NCI-H1694 (cell line): ENCODE measurements at regions not wholly inside any gene's neighbourhood (a gene's known extent, or its start where the extent isn't known, plus 50 kb on each side); places are given as distances from the start of the nearest gene placed in this dataset.
"Not testable (repeated sequence)": the region's sequence is repeated elsewhere in the genome, so short reads cannot be mapped to it uniquely, and the experiment has no call there.

Source experiments
- DNase-seq: peaks from one replicate; lab custom pipeline; 2025; lab: John Stamatoyannopoulos, UW

DNA sequence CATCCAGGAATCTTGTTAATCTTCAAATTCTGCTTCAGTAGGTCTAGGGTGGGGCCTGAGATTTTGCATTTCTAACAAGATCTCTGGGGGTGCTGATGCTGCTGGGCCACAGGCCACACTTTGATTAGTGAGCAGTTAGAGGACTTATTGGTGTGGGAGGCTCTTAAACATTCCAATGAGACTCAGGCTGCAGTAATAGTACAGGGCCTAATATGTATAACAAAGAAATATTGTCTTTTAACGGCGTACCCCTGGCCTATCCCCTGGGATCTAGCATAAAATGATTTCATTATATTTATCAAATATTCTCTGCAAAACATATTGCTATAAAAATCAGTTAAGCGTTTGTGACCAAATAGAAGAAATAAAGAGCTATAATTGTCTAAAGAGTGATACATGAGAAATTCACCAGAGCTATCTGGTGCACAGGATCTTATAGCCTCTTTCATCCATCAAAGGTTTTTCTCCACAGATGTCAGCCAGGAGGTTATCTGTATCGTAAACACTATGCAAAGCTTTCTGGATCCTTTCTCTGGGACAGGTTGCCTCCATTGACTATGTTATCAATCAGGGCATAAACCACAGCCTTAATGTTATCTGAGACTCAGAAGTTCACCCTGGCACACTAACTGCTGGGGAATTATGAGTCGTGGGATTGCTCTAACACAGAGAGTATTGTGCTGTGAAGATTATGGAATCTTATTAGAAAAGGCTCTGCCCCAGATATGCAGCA, 488.5 kb upstream of the MAP3K7 start:
- DNase-seq = no peak

DNA sequence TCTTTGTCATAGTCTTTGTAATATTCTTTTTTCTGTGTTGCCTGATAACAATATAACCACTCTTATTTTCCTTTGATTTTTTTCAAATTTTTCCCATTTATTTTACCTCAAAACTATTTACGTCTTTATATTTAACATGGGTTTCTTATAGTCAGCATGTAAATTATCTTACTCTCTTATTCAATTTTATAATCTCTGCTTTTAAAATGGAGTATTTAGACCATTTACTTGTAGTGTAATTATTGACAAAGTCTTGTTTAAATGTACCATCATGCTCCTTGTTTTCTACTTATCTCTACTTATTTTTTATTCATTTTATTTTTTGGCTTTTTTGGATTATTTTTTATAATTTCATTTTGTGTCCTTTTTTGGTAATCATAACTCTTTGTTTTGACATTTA, 476.5 kb upstream of the MAP3K7 start:
- DNase-seq = no peak

DNA sequence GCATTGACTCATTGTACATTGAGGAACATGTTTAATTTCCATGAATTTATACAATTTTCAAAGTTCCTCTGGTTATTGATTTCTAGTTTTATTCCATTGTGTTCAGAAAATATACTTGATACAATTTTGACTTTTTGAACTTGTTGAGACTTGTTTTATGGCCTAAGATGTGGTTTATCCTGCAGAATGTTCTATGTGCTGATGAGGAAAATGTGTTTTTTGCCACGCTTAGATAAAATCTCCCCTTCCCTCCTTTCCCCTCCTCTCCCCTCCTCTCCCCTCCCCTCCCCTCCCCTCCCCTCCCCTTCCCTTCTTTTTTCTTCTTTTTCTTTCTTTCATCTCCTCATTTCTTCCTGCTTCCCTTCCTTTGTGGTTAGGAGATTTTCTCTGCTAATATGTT, 470.8 kb upstream of the MAP3K7 start:
- DNase-seq = no peak

DNA sequence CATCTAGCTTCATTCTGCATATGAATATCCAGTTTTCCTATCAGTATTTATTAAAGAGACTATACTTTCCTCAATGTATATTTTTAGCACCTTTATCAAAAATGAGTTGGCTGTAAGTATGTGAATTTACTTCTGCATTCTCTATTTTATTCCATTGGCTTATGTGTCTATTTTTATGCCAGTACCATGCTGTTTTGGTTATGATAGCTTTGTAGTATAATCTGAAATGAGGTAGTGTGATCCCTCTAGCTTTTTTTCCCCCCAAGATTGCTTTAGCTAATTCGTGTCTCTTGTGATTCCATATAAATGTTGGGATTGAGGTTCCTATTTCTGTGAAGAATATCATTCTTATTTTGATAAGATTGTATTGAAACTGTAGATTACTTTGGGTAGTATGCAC, 469.1 kb upstream of the MAP3K7 start:
- DNase-seq = no peak

DNA sequence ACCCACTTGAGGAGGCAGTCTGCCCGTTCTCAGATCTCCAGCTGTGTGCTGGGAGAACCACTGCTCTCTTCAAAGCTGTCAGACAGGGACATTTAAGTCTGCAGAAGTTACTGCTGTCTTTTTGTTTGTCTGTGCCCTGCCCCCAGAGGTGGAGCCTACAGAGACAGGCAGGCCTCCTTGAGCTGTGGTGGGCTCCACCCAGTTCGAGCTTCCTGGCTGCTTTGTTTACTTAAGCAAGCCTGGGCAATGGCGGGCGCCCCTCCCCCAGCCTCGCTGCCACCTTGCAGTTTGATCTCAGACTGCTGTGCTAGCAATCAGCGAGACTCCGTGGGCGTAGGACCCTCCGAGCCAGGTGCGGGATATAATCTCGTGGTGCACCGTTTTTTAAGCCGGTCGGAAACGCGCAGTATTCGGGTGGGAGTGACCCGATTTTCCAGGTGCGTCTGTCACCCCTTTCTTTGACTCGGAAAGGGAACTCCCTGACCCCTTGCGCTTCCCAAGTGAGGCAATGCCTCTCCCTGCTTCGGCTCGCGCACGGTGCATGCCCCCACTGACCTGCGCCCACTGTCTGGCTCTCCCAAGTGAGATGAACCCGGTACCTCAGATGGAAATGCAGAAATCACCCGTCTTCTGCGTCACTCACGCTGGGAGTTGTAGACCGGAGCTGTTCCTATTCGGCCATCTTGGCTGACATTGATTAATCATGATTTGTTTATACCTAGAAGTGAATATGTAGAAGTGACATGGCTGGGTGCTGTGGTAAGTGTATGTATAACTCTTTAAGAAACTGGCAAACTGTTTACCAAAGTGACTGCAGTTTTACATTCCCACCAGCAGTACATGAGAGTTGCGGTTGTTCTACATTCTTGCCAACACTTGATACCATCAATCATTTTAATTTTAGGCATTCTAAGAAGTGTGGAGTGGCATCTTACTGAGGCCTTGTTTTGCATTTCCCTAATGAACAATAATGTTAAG, 465.9 kb upstream of the MAP3K7 start:
- DNase-seq = not testable (repeated sequence)

DNA sequence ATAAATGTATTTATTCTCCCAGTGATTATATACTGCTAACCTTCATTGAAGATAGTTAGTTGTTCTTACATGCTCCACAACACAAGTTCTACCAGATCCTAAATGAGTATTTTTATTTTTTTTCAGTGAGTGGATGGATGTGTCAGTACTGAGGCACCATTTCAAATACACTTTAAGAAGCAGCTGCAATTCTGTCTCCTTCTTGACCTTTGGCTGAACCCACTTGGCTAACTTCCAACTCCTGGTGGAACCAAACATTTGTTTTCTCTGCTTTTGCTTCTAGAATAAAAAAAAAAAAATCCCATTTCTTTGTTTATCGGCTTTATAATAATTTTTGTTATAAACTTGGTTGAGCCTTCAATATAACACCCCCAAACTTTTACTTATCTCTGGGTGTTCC, 458.3 kb upstream of the MAP3K7 start:
- no peak for DNase-seq

DNA sequence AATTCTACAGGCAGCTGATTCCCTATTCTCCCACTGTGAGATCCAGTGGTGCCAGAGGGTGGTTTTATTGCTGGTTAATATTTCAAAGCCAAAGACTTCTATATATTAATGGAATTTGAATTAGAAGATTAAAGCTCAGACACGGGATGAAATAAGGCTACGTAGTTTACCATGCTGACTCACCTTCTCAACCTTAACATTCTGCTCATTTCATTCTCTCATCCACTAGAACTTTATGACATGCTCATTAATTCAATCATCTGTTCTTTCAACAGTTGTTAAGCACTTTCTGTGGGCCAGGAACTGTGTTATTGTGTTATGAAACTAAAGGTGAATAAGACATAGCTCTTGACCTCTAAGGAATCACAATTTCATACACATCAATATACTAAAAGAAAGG, 456.9 kb upstream of the MAP3K7 start:
- no peak for DNase-seq

DNA sequence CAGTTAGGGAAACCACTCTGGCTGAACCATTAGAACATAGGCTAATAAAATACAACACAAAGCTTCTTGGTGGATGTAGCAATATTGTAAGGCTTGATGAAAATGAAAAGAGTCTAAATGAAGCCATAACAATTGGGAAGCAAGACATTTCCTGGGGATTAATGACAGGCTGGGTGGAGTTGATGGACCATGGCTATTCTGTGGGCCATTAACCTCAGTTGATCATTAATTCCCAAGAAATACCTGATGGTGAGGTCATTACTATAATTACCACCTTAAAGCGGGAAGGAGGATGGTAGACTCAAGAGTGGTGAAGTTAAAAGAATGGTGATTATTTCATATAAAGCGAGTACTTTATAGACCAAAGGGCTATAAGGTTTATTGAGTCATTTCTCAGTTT, 455.8 kb upstream of the MAP3K7 start:
- DNase-seq = no peak

DNA sequence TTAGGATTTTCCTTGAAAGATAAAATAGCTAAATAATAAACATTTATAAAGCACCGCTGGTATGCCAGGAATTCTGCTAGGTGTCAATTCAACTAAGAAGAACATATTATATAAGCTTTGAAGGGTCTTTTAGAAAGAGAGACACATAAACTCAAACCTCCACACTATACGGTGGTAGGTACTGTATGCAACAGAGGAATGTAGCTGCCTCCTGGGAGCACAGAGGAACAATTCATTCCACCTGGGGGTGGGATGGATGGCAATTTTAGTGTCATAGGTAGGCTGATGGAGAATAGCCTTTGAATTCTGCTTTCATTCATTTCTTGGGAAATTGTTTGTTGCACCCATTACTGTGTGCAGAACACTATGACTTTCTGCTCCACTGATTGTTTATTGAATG, 447.1 kb upstream of the MAP3K7 start:
- DNase-seq = no peak

DNA sequence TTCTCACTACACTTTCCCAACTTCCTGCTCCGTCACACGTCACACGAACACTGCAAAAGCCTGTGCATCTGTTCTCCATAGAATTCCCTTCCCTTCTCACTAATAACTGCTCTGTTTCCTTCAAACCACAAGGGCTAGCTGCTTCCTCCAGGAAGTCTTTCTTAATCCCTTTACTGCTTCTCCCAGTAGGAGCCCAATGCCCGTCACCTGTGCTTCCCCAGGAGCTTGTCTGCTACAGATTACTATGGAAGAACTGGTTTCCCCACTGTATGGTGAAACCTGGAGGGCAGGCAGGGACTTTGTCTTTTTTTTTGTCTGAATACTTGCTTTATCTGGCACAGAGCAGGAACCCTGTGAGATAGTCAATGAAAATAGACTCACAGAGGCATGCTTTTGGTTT, 444.7 kb upstream of the MAP3K7 start:
- DNase-seq = no peak

DNA sequence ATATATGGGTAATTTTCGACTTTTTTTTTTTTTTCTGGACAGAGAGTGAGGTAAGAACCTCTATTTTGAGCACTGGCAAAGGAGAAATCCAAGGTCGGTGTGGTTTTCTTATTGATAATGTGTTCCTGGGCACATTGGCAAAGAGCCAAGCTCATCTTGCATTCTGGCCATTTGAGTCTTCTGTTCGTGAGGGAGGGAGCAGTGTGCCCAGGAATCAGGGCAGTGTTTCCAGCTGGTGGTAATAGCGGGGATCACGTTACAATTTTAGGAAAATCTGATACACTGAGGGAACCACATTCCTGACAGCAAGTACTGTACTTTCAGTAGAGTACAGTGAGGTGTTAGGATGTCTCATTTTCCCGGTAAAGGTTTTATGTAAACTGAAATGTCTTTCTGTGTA, 442.3 kb upstream of the MAP3K7 start:
- no peak for DNase-seq

DNA sequence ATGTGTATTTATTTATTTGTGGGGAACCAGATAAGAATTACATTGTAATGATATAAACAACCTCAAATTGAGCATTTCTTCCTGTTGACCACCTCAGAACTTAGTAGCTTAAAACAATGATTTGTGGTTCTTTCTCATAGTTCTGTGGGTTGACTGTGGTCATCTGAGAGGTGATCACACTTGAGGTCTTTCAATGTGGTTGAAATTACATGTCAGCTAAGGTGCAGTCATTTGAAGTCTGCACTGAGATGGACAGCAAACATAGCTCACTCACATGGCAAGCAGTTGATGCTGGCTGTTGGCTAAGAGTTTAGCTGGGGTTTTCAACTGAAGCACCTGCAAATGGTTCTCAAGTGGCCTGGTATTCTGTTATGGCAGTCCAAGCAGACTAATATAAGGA, 436.7 kb upstream of the MAP3K7 start:
- DNase-seq = no peak

DNA sequence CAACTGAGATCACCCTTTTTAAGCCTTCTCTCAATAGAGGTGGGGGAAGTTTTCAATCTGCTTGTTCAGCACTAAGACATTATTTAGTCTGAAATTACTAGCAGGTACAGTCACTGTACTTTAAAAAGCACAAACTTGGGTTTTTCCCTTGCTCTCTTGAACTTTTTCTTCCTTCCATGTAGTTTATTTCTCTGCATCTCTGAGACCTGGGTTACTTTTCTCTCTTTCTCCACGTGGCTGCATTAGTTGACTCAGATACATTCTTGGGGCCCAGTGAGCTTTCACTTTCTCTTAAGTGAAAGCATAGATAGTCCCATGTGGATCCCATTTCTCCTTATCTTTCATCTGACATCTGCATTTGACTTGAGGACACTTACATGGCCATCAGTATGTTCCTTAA, 433.9 kb upstream of the MAP3K7 start:
- no peak for DNase-seq

DNA sequence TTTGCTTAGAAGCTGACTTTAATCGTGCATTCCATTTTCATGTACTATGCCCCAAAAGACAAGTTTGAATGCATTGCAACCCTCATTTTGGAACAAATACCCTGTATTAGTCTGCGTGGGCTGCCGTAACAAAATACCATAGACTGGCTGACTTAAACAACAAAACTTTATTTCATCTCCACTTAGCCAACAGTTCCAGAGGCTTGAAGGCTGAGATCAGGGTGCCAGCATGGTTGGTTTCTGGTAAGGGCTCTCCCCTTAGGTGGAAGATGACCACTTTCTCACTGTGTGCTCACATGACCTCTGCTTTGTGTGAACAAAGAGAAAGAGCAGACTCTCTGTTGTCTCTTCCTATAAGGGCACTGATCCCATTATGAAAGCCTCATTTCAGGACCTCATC, 431.7 kb upstream of the MAP3K7 start:
- DNase-seq = no peak

DNA sequence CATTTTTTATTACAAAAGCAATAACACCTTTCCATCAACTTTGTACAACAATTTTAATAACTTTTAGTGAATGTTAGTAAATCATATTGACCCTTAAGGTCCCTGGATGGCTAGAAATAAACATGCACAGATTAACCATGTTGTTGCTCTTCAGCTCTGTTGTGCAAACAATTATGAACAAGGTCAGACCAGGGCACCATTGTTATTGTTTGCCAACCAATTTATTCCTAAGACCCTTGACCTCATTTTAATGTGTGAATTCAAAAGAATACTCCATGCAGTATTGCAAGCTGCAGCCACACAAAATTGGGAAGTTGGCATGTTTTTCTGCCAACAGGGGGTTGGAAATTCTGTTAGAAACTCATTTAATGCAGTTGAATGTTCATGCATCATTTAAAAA, 426.6 kb upstream of the MAP3K7 start:
- no peak for DNase-seq

DNA sequence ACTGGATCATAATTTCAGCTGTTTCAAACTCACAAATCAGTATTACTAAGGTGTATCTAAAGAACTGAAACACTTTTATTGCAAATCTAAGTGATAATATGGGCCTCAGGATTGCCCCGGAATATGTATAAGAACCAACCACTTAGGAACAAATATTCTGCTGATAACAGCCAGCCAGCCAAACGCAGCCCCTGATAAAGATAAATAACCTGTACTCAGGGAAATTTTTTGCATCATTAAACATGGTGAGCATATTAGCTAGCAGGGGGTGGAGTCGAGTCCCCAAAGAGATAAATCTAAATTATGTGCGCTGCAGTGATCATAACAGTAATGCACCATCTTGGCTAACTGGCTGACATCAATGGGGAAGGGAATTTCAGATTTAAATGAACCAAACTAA, 410.2 kb upstream of the MAP3K7 start:
- no peak for DNase-seq

DNA sequence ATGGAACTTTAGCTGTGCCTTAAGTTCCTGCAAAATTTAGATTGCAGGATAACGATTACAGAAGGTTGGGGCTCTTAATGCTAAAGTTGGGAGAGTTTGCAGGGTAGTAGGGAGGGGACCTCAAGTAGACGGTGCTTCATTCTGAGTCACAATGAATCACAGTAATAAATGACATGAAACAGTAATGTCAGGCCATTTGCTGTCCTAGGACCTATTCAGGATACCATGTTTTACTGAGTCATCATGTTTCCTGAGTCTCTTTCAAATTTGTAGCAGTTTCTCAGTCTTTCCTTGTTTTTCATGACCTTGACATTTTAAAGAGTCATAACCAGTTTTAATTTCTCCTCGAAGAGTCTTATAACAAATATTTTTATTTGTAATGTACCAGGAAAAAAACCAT, 406.9 kb upstream of the MAP3K7 start:
- DNase-seq = no peak

DNA sequence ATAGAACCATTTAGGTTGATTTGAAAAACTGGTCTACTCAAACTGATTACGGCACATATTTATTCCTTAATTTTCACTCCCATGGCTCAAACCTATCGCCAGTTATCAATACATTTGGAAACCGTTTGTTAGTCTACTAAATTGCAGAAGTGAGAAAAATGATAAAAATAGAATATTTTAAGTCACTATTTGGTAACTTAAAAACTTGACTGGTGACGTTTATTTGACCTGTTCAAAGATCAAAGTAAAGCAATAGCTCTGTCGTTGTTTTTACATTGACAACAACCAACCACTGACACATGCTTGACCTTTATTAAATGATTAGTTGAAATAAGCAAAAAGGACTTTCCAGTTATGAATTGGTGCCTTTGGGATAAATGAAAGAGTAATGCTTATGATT, 402.9 kb upstream of the MAP3K7 start:
- DNase-seq = no peak

DNA sequence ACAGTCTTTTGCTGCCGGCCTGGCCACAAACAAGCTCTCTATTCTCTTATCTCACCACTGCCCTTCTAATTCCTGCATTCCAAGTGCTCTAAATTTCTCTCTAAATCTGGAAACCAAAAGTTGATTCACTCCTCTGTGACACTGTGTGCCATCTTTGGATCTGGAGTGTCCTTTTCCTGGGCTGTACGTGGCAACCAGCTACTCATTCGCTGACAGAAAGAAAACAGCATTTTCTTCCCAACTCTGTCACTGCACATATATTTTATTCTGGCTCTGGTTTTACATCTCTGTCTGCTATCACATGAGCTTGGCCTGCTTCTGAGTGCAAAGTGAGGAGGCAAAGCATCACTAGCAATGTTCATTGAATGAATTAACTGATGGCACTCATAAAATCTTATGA, 397.2 kb upstream of the MAP3K7 start:
- DNase-seq = no peak

DNA sequence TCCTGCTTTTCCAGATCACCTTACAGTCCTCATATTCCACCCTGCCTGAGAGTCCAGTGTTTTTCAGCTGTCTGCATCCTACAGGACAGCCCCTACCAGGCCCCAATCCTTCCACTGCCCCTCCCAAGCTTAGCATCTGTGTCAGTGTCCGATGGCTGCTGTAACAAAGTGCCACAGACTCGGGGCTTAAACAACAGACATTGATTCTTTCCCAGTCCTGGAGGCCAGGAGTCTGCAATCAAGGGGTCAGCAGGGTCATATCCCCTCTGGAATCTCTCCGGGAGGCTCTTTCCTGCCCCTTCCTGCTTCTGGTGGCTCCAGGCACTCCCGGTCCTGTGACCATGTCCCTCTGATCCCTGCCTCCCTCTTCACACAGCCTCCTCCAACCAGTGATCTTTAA, 396.6 kb upstream of the MAP3K7 start:
- DNase-seq = no peak

DNA sequence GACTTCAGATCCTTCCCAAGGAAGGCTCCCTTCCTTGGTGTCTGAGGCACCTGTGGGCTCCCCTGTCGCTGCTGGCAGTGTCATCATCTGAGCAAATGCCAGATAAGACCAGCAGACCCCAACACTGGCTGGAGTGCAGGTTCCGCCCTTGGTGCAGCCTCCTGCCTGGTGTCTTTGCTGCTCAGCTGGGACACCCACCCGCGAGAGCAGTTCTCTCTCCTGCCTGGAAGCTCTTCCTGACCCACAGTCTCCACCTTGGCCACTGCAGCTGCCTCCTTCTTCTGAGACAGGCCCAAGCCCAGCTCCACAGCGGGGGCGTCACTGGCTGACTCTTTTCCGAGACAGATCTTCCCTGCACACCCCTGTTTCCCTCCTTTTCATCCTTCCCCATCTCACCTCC, 395.7 kb upstream of the MAP3K7 start:
- DNase-seq = no peak

DNA sequence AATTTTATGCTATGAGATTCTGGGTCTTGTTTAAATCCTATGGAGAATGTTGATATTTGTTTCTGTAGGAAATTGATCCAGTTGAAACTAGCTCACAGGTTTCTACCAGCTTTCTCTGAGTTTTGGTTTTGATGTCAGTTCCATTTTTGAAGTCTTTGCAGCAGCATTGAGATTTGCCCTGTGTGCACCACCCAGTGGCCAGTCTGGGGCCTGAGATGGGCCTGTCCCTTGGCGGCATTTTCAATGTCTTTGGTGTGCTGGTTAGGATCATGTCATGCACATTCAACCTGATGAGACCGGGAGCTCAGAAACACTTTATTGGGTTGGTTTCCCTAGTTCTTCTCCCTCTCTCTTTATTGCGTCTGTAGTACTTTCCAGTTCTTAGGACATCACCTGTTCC, 395.2 kb upstream of the MAP3K7 start:
- no peak for DNase-seq

DNA sequence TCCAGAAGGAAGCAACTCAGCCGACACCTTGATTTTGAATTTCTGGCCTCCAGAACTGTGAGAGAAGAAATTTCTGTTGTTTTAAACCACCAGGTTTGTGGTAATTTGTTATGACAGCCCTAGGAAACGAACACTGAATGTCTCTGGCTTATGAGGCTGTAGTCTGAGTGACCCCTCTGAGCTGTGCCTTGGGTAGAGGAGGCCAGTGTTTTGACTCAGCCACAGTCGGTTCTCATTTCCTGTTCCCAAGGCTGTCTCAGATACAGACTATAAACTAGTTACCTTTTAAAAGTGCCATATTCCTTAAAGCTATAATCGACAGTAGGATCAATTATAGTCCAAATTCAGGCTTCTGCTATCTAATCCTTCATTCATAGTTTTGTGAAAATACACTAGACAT, 391.2 kb upstream of the MAP3K7 start:
- DNase-seq = no peak

DNA sequence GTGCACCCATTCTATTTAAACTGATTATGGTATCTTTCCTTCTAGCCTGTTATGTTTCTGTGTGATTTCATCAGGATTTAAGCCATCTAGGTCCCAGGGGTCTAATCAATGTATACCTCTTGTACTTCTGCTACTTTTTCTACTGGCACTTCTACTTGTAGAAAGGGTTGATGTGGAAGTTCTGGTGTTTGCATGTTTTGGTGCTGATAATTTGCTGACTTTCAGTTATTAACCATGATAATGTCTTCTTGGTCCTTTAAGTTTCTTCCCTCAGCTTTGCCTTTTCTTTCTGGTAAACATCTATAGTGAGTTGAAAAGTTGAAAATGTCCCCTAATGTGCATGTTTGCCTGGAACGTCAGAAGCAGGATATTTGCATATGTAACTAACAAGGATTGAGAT, 390.6 kb upstream of the MAP3K7 start:
- no peak for DNase-seq
